HG03460 (cell line): ENCODE measurements at regions not wholly inside any gene's neighbourhood (a gene's known extent, or its start where the extent isn't known, plus 50 kb on each side); places are given as distances from the start of the nearest gene placed in this dataset.

Experiments used
- ATAC-seq: cut with Tn5 transposase; IDR thresholded peaks from one replicate; pipeline ENCODE4 v1.9.1; 2021; ENCODE audit not compliant: unreplicated experiment

DNA sequence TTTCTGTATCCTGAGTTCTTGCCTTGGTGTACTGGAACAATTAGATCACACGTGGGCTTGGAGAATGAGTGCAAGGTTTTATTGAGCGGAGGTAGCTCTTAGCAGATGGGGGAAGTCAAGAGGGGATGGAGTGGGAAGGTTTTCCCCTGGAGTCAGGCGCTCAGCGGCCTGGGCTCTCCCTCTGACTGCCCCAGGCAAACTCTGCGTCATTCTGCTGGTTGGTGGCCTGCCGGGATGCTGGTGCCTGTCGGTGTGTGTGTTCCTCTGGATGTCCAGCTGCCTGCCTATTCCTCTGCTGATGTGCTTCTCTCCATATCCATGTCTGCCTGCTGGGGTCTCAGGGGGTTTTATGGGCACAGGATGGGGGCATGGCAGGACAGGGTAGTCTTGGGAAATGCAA, 111.0 kb downstream of the TRIB2 start:
- ATAC-seq = no peak

DNA sequence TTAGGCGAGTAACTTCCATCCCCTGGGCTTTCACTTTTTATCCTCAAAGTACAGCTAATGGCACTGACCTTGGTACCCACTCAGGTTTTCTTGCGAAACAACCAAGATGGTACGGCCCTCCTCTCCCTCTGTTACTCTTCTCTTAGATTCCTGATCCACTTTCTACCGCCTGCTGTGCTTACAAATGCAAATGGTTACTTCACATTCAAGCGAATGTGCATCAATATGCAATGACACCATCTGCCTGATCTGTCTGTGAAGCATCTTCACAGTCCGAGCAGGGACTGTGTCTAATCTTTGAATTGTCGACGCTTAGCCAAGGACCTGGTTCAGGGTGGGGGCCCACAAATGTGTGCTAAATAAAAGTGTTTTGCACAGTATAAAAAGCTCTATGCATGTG, 112.2 kb downstream of the TRIB2 start:
- no peak for ATAC-seq

DNA sequence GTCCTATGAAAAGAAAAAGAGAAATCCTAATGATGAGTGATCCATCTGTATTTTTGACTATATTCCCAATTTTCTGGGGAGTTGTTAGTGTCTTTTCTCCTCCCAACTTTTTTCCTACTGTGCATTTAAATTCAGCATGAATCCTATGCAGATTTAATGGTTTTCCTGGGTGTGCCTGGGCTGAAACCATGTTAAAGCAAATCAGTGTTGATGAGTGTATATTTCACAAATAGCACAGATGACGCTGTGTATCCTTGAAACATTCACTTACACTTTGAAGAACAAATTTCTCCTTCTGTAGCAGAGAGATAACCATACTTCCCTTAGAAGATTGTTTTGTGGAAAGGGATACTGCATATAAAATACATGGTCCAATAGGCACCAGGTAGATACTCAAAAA, 114.3 kb downstream of the TRIB2 start:
- no peak for ATAC-seq

DNA sequence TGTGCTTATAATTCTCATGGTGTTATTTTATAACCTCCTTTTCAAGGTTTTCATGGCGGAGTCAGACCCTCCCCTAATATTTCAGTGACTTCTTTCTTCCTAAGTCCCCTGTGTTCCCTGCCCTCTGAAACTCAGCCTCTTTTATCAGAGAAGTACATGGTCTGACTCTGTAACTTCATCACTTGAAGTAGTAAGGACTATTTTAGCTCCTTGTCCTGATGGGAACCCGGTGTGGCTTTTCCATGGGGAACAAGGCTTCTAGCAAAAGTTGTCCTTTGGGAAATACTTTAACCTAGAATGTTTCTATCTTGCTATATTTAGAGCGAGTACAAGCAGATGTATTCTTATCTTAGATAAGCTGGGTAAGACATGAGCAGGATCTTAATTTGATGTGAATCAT, 117.5 kb downstream of the TRIB2 start:
- no peak for ATAC-seq

DNA sequence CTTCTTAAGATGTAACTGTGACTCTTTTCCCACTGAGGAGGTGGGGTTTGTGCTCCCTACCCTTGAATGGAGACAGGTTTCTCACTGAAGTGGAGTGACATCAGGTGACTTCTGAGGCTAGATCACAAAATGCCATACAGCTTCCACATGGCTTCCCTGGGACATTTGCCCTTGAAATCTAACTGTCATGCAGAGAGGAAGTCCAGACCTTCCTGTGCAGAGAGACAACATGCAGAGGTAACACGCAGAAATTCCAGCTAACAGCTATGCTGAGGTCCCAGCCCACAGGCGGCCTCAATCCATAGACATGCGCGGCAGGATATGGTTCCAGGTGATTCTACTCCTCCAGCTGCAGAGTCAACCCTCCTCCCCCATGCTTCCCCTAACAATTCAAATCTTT, 119.0 kb downstream of the TRIB2 start:
- ATAC-seq = no peak

DNA sequence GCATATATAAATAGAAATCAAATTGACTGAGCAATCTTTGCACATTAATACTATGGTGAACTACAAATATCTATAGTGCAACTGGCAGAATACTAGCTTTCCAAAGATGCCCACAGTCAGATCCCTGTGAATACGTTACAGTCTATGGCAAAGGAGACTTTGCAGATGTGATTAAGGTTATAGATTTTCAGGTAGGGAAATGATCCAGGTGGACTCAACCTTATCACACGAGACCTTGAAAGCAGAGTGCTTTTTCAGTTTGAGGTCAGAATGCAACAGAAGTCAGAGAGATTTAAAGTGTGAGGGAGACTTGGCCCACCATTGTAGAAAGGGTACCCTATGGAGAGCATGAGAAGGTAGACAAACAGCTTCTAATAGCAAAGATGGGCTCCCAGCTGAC, 122.6 kb downstream of the TRIB2 start:
- no peak for ATAC-seq

DNA sequence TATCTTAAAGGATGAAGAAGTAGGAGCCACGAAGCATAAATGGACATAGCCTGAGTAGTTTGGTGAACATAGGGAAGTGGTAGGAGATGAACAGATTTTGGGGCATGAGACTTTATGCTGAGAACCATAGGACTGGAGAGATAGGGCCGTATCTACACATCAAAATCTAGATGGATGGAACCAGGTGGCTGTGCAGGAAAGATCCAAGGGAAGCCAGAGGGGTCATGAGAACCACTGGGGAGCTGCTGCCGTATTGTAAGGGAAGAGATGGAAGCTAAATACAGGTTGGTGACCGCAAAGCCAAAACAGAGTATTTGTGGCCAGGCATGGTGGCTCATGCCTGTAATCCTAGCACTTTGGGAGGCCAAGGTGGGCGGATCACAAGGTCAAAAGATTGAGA, 124.3 kb downstream of the TRIB2 start:
- no peak for ATAC-seq

DNA sequence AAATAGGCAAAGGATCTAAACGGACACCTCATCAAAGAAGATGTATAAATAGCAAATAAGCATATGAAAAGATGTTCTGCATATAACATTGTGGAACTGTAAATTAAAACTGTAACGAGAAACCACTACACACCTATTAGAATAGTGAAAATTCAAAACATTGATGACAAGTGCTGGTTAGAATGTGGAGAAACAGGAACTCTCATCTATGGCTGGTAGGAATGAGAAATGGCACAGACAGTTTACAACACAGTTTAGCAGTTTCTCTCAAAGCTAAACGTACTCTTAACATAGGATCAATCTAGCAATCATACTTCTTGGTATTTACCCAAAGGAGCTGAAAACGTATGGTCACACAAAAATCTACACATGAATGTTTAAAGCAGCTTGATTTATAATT, 126.2 kb downstream of the TRIB2 start:
- ATAC-seq = no peak

DNA sequence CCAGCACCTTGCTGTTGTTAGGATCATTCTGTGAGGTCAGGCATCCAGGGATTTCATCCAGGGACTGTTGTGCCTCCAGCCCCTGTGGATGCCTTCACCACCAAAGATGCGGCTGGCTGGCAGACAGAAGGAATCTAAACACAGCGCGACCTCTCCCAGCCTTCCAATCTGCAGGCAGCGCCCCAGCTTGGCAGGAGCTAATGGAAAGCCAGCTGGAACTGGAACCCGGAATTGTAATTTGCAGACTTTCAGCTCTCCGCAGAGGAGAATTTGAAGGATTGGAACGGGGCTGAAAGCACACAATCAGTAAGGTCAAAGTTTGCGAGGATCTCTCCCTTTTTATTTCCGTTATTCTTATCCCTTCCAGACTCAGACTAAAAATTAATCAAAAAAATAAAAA, 127.8 kb downstream of the TRIB2 start:
- ATAC-seq = no peak

DNA sequence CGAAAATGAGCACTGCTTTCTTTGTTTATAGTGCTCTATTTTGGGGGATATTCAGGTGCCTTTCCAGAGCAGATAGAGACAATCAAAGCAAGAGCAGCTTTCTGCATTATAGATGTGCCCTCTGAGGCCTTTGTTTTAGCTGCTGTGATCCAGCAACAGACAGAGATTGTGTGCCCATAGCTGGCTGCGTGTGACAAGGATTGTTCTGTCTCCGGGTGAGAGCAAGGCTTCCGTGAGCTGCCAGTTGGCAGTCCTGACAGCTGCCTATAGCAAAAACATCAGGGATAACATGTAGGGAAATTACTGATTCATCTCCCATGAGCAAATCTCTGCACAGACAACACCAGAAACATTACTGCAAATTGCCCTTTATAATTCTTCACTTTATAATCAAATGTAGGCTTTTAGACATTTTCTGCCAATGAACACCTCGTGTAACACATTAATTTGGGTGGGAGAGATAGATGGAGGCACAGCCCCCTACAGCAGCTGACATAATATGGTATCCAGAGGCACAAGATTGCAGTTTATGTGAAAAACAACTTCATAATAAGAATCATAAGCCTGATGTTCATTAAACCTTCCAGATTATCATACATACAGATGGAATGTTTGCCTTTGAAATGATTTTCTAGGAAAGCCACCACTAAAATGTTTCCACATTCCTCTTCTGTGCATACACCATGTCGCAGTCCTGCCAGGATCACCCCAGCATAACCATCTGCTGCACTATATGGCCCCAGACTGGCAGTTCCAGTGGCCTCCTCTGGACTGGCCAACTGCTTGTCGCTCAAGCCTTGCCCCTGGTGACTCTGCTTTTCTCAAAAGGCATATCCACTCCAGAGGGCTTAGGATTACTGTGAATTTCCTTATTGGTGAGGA, 131.2 kb downstream of the TRIB2 start:
- no peak for ATAC-seq

DNA sequence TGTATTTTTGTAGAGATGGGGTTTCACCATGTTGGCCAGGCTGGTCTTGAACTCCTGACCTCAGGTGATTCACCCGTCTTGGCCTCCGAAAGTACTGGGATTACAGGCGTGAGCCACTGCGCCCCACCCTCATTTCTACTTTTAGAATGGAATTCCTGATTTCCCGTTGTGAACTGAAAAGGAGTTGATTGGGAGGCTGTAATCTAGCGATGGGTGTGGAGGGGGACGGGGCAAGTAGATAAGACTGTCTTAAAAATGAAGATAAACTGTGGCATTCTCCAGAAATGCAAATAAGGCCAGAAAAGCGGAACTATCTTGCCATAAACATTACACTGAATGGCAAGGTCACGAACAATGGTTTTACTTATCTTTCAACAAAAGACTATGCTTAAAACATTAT, 135.4 kb downstream of the TRIB2 start:
- no peak for ATAC-seq

DNA sequence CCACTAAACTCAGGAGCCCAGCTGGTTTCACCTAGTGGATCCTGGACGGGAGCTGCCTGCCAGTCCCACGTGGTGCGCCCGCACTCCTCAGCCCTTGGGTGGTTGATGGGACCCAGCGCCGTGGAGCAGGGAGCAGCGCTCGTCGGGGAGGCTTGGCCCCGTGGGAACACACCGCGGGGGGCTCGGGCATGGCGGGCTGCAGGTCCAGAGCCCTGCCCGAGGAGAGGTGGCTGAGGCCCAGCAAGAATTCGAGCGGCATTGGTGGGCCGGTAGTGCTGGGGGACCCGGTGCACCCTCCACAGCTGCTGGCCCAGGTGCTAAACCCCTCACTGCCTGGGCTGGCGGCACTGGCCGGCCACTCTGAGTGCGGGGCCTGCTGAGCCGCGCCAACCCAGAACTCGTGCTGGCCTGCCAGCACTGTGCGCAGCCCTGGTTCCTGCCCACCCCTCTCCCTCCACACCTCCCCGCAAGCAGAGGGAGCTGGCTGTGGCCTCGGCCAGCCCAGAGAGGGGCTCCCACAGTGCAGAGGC, 137.3 kb downstream of the TRIB2 start:
- ATAC-seq = no peak

DNA sequence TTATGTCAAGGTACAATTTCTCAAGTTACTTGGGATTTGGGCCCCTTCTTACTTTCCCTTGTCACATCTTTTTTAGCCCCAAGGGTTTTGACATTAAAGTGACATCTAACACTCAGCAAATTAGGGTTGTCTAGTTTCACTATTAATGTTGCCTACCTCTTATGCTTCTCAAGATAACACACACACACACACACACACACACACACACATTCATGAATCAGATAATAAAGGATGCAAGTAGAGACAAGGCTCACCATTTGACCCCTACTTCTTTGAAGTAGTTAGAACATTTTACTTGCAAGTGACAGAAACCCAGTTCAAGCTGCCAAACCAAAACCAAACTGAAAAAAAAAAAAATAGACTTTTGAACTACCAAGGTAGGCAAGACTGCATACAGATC, 138.8 kb downstream of the TRIB2 start:
- no peak for ATAC-seq

DNA sequence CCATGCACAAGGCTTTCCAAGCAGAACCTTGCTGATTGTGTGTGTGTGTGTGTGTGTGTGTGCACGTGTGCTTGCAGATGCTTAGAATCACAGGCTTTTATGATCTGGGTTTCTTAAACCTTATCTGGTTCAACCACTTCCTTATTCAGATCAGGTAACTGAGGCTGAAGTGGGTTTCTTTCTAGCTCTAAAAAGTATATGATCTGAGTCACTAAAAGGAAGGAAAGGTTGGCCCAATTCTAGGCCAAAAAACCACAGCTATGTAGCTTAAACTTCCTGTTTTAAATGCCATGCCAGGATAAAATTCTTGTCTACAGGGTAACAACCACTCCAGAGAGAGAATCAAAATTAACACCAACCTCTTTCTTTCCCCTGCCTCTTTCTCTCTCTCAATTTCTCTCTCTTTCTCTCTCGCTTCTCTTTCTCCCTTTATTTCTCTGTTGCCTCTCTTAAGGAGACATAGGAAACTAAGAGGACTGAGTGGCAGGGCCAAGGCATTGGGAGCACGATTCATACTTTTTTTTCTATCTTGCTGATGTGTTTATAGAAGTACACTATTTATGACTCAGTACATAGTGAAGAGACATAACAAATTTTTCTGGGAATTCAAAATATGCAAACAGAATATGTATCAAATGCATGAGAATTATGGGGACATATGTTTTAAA, 140.3 kb downstream of the TRIB2 start:
- no peak for ATAC-seq

DNA sequence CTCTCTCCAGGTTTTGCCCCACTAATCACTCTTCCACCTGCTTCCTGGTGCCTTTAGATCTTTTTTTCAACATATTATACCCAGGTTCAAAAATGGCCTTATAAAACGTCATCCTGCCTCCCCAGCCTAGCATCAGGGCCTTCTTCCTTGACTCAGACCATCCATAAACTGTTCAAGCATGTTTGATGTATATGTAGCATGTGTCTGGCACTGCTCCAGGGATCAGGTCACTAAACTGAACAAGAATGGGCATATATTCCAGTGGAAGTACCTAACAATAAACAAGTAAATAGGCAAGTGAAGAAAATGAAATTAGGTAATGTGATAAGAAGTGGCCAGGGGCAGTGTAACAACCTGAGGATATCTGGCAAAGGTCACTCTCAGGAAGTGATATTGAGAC, 141.2 kb downstream of the TRIB2 start:
- ATAC-seq = no peak

DNA sequence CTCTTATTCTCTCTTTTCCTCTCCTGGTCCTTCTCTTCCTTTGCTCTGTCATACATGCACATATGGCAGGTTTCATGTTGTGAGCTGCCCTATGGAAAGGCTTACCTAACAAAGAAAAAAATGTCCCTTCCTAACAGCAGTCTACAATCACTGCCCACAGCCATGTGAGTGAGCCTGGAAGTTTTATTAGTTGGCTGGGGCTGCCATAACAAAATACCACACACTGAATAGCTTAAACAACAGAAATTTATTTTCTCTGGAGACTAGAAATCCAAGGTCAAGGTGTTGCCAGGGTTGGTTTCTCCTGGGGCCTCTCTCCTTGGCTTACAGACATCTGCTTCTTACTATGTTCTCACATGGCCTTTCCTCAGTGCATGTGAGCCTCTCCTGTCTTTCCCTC, 142.1 kb downstream of the TRIB2 start:
- ATAC-seq = no peak

DNA sequence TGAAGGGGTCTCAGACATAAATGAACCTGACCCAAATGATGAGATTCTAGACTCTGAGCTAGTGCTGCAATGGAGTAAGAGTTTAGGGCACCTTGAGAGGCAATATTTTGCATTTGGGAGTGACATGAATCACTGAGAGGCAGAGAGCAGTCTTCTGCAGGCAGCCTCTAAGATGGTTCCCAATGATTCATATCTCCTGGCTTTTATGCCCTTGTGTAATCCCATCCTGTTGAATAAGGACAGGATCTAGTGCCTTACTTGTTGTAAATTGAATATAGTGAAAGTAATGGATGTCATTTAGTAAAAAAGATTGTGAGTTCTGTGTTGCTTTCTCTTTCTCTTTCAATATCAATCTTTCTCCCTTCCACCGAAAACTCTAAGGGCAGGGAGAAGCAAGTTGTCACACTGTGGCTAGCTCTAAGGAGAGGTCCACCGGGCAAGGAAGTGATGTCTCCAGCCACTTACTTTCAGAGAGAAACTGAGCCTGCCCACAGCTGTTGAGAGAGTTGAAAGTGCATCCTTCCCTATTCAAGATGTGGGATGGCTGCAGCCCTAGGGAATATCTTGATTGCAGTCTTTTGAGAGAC, 144.7 kb downstream of the TRIB2 start:
- ATAC-seq = no peak

DNA sequence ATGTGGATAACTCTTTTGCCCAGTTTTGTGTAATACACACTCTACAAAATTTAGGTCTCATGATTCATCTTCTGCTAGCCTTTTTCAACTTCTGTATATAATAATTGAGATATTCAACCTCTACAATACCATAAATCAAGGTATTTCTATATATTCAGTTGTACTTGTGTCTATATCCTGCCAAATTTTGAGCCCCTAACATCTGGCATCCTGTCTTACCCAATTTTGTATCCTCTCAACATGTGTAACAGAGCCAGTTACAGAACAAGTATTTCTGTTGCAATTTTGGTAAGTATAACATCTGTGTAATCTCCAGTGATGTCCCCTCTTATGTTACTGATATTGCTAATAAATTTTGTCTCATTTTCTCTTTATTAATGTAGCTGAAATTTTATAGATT, 145.8 kb downstream of the TRIB2 start:
- no peak for ATAC-seq

DNA sequence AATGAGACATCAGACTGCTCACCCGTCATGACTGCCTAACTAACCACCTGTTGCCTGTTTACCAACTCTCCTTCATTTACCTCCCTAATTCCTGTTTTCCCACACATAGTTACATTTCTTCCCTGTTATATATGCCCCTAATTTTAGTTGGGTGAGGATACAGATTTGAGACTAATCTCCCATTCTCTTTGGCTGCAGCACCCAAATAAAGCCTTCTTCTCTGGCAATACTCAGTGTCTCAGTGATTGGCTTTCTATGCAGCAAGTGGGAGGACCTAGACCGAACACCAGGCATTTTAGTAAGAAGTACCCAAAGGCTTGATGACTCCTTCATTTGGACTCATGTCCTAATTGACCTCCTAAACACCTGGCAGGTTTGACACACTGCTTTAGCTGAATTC, 147.2 kb downstream of the TRIB2 start:
- no peak for ATAC-seq

DNA sequence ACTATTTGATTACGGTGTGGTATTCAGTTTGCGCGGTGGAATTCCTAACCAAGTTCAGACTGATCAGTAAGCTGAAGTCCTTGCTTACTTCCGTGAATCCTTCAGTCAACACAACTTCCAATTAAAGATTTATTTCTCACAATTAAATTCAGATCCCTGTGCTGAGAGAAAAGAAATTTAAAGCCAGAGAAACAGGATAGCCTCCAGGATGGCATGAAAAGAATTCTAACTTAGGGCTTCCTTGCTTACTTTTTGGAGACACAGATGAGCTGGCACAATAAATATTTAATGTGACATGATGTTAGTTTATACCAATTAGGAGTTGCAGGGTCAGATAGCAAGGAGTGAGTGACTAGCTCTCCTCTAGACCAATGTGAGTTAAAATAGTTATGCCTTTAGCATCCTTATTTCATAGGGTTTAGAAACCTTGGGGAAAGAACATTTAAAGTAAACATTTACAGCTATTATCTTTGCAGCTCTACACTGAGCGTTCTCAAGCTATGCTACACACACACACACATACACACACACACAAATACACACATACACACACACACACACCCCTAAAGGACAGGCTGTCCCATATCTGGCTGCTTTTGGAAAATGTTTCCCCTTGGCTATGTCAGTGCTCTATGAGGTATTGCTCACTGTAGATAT, 151.0 kb downstream of the TRIB2 start:
- ATAC-seq = no peak

DNA sequence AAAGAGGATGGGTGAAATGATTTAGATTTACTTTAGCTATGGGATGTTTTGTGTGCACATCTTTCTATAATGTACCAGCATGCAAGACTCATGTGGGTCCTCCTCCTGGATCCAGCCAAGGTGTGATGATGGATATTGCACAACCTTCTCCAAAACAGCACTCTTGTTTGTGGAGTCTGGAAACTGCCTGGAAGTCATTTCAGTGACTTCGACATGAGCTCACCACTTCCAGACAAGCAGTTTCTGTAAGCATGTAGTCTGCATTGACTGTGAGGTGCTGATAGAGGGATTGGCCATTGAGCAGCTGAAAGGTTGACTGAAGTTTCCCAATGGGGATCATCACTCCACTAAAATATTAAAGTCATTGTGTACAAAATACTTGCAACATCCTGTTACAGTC, 154.0 kb downstream of the TRIB2 start:
- no peak for ATAC-seq
